D721Med (cell line): ENCODE measurements at regions not wholly inside any gene's neighbourhood (a gene's known extent, or its start where the extent isn't known, plus 50 kb on each side); places are given as distances from the start of the nearest gene placed in this dataset.

Source experiments
- DNase-seq: peaks from one replicate; pipeline ENCODE4 v3.0.0; 2011; ENCODE audit warnings: low spot score; ENCODE audit not compliant: insufficient read length
- FAIRE-seq: peaks from 2 replicates; lab custom pipeline; 2011; peaks lifted over from hg19 to GRCh38; lab: Jason Lieb, UNC
- TF ChIP-seq, protein P1 (sequence below): IDR thresholded peaks from 2 replicates; pipeline ENCODE4 v1.5.1; 2012; ENCODE audit warnings: mild to moderate bottlenecking, control low read depth; ENCODE audit not compliant: insufficient read depth; ENCODE audit errors: missing control alignments

DNA sequence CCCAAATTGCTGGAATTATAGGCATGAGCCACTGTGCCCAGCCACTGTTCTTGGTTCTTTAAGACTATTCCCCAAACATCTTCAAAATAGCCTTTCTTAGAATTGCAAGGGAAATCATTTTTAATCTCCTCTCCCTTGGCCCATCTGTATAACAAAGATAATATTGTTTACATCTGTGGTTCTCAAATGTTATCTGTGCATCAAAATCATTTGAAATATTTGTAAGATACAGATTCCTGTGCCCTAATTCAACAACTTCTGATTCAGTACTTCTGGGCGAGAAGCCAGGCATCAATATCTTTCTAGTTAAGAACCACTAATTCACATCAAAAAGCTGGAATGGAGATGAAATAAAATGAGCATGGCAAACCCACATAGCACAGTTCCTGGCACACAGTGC lies 83.0 kb downstream of the TMPRSS5 start:
- TF ChIP-seq, protein P1, sequence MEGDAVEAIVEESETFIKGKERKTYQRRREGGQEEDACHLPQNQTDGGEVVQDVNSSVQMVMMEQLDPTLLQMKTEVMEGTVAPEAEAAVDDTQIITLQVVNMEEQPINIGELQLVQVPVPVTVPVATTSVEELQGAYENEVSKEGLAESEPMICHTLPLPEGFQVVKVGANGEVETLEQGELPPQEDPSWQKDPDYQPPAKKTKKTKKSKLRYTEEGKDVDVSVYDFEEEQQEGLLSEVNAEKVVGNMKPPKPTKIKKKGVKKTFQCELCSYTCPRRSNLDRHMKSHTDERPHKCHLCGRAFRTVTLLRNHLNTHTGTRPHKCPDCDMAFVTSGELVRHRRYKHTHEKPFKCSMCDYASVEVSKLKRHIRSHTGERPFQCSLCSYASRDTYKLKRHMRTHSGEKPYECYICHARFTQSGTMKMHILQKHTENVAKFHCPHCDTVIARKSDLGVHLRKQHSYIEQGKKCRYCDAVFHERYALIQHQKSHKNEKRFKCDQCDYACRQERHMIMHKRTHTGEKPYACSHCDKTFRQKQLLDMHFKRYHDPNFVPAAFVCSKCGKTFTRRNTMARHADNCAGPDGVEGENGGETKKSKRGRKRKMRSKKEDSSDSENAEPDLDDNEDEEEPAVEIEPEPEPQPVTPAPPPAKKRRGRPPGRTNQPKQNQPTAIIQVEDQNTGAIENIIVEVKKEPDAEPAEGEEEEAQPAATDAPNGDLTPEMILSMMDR: no peak
- no peak for DNase-seq
- FAIRE-seq: no peak

DNA sequence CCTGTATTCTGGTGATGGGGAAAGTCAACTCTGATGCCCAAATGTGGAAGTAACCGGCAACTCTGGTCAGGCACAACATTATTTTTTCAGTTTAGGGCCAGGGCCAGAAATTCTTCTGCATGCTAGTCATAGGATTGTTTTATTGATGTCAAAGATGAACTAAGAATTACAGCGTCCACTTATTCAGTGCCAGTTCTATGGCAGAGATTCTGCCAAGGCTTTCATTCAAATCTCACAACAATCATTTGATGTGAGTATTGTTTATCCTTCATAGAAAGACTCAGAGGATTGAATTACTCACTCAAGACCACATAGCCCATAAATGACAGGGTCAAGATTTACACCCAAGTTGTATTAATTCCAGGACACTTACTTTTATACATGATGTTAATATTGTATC lies 87.7 kb downstream of the TMPRSS5 start:
- no peak for DNase-seq
- TF ChIP-seq, protein P1: no peak
- FAIRE-seq: no peak

DNA sequence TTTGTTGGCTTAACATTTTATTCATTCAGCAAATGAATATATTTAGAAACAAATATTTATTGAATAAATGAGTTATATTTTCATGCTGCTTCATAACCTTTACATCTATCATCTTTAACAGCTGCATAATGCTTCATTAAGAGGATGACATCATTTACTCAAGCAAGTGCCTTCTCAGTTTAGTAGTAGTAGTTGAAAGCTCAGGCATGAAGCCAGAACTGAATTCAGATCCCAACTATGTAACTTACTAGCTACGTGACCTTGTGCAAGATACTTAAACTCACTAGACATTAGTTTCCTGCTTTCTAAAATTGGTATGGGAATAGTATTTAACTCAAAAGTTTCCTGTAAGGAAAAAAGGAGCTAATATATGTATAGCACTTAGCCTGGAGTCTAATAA lies 90.3 kb downstream of the TMPRSS5 start:
- FAIRE-seq: no peak
- TF ChIP-seq, protein P1: no peak
- DNase-seq: no peak

GRCh38 chr11:113615098-113615497 lies 91.0 kb downstream of the TMPRSS5 start:
- DNase-seq (no peak), FAIRE-seq (no peak)
- TF ChIP-seq, protein P1: no peak

- FAIRE-seq: no peak
- no peak for DNase-seq
- TF ChIP-seq, protein P1: no peak
Observed at GRCh38 chr11:113614097-113614496, 92.0 kb downstream of the TMPRSS5 start.

GRCh38 chr11:113613619-113614018 lies 92.5 kb downstream of the TMPRSS5 start:
- FAIRE-seq (no peak), DNase-seq (no peak)
- TF ChIP-seq, protein P1: no peak

- DNase-seq (no peak), FAIRE-seq (no peak)
- TF ChIP-seq, protein P1: no peak
Observed at GRCh38 chr11:113604186-113604585, 101.9 kb downstream of the TMPRSS5 start.
